OCI-M2 (cell line): ENCODE measurements at regions not wholly inside any gene's neighbourhood (a gene's known extent, or its start where the extent isn't known, plus 50 kb on each side); places are given as distances from the start of the nearest gene placed in this dataset.
A peak's percentile ranks its signal among the peaks of the same experiment; 100 is the strongest.

Experiments
- DNase-seq: peaks from one replicate; lab custom pipeline; 2025; ENCODE audit not compliant: unreplicated experiment; lab: John Stamatoyannopoulos, UW

DNA sequence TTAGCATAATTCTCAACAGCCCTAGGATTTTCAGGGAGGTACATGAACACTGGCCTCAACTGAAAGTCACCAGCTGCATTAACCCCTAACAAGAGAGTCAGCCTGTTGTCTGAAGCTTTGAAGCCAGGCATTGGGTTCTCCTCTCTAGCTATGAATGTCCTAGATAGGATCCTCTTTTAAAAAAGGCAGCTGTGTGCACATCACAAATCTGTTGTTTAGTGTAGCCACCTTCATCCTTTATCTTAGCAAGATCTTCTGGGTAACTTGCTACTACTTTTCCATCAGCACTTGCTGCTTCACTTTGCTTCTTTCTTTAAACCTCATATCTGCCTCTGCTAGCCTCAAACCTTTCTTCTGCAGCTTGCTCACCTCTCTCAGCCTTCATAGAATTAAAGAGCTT is 1692.1 kb downstream of the EFNB2 start:
- DNase-seq = no peak

DNA sequence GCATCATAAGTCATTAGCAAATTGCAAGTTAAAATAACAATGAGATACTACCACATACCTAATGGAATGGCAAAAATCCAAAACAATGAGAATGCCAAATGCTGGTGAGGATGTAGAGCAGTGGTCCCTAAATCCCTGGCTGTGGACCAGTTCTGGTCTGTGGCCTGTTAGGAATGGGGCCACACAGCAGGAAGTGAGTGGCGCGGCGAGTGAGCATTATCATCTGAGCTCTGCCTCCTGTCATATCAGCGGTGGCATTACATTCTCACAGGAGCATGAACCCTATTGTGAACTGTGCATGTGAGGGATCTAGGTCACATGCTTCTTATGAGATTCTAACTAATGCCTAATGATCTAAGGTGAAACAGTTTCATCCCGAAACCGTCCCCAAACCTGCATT is 1694.4 kb downstream of the EFNB2 start:
- no peak for DNase-seq

DNA sequence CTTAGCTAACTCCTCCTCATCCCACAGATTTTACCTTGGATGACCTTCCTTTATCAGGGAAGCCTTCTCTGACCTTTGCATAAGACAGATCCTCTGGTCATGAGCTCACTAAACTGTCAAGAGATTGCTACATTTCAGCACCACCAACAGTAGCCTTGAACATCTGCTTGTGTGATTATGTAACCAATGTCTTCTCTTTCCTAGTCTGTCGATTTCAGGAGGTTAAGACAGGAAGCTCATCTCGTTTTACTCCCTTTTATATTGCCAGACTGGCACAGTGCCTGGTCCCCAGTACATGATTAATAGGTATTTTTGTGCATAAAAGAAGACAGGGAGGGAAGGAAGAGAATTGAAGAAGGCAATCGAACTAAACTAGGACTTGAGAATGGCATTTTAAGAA is 1697.7 kb downstream of the EFNB2 start:
- no peak for DNase-seq

DNA sequence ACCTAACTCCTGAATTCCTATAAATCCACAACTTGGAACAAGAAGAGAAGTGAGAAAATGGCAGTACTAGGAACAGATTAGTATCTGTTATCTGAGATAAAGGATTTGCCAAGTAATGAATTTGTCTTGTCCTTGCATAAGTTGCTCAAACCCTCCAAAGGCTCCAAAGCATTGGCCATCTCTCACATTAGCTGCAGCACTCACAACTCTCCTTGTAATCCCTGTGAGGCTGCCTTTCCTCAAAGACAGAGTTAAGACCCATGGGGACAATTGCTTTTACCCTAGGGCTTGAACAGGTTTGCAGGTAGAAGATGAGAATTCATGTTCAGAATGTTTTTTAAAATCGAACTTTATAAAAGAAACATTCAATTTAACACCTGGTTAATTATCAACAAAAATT is 1702.2 kb downstream of the EFNB2 start:
- DNase-seq = no peak

DNA sequence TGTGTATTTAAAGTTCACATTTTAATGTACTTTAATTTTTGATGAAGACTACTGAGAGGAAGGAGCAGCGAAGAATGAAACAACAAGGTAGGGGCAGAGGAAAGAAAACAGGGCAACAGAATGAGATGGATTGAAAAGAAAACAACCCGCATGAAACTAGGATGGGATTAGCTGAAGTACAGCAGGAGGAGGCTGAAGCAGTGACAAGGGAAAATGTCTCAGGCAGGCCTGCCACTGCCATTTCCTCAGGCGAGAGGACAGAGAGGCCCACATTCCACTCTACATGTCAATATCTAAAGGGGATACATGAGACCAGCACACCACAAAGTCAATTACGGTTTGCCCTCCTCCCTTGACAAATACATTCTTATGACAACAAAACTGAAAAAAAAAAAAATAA is 1703.2 kb downstream of the EFNB2 start:
- no peak for DNase-seq

DNA sequence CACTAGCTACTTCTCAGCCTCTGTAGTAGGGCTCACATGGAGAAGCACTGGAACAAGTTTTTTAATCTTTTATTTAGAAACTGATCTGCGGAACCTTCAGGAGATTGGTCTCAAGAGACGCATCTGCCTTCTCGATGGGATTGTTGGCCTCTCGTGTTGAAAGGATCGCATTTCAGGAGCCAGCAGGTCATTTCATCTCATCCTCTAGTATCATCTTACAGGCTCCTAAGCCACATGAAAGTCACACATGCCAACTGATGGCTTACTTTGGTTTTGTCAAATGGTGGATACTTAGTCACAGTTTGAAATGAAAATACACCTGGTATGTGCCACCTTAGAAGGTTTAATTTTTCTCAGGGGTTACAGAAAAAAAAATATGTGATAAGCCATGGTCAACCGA is 1703.6 kb downstream of the EFNB2 start:
- no peak for DNase-seq

DNA sequence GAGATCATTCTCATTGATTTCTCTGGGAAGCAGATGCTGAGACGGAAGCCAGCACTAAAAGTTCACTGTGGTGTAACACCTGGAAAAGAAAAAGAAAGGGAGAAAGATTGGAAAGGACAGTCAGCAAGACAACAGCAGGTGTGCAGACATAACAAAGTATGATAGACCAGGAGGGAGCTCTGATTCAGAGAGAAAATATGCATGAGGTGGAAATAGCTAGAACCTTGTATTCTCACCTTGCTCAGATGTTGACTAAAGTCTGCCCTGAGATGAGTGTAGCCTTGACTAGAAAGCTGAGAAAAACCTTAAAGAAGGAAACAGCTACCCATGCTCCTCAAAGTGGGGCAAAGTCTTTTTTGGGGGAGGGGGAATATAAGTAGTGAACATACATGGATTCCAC is 1711.8 kb downstream of the EFNB2 start:
- no peak for DNase-seq

DNA sequence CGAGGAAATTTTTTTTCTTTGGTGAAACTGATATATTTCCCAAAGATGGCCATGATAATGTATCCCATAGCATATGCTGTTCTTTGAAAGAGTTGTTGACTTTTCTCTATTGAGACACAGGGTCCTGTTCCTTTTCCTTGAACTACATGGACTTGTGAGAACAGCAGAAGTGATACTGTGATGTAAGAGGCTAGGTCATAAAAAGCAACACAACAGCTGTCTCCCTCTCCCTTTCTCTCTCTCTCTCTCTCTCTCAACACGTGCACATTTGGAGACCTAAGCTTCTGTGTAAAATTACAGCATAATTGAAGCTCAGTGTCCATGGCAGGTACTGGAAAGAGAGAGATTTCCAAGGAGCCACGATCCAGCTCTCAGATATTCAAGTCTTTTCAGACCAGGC is 1712.4 kb downstream of the EFNB2 start:
- DNase-seq = no peak

DNA sequence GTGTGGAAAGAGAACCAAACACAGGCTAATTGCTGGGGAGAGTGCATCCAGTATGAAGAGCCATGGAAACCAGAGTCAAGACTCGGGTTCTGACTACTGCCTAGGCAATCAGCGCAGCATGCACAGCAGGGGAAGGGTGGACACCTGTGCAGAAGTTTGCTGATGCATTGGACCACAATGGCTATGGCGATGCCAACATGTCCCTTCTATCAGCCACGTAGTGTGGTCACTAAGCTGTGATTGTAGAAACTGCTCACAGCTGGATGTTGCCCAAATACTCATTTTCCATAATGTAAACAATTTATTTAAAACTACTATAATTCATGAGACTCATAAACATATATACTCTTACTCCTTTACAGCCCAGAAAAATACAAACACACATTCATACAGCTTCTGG is 1718.2 kb downstream of the EFNB2 start:
- no peak for DNase-seq

DNA sequence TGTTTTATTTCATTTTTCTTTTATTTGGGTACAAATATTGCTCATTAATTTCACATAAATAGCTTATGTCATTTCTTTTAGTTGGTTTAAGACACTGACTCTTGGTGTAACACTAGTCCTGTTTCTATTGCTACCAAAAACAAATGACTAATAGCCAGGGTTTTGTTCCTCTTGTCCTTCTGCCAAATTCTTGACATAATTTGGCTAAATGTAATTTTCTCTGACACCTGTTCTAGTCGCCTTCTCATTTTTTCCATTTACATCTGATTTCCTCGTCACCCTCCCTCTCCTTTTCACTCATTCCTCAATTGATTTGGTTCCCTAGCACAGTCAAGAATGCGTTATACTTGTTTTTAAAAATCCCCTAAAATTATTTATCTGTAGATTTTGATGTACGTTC is 1718.7 kb downstream of the EFNB2 start:
- DNase-seq = no peak

DNA sequence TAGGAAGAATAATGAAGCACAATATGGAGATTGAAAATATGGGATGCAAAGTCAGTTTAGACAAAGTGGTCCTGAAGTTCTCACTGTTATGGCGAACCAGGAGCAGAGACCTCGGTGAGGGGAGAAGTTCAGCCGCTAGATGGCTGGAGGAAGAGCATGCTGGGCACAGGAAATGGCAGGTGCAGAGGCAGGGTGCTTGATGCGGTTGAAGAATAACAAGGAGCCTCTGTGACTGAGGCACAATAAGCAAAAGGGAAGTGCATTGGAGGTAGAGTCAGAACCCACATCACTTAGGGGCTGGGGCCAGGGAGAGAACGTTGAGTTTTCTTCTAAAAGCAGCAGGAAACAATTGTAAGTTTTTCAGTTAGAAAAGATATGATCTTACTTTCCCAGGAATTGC is 1725.2 kb downstream of the EFNB2 start:
- no peak for DNase-seq

DNA sequence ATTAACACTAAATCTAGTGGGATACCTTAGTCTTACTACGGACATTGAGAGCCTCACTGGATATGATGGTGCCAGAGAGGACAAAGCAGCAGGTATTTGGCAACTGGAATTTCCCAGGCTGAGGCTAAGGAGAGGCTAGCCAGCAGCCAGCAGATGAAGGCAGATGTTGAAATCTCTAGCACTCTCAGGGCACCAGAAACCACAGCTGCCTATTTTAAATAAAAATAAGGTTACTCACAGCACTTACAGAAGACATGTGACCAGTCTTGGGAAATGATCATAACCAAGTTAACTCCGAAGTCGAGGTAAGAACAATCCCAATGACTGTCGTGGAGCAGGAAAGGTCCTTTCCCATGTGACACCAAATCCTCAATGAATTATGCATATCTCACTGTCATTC is 1726.0 kb downstream of the EFNB2 start:
- DNase-seq = no peak

DNA sequence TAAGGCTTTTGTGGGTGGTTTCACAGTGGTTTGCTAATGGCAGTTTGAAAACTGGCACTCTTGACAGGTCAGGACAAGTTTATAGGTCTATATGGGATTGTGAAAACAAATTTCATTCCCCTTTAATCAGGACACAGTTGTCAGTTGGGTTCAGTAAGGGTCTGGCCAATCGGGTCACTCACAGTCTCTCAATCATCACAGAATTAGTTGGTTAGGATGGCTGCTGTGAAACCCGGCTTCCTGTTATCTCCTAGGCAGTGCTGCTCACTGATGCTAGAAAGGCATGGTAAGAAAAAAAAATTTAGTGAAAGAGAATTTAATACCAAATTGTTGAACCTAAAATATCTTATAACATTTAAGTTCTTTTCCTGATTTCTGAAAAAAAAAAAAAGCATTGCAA is 1730.1 kb downstream of the EFNB2 start:
- no peak for DNase-seq

DNA sequence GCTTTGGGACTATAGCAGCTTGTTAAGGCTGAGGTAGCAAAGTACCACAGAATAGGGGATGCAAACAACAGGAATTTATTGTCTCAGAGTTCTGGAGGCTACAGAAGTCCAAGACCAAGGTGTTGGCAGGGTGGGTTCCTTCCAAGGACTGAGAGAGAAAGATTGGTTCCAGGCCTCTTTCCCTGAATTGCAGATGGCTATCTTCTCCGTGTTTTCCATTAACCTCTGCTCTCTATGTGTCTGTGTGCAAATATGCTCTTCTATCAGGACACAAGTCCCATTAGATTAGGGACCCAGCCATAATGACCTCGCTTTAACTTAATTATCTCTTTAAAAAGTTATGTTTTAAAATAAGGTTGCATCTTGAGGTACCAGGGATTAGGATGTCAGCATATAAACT is 1732.9 kb upstream of the SLC10A2 start:
- DNase-seq = no peak

DNA sequence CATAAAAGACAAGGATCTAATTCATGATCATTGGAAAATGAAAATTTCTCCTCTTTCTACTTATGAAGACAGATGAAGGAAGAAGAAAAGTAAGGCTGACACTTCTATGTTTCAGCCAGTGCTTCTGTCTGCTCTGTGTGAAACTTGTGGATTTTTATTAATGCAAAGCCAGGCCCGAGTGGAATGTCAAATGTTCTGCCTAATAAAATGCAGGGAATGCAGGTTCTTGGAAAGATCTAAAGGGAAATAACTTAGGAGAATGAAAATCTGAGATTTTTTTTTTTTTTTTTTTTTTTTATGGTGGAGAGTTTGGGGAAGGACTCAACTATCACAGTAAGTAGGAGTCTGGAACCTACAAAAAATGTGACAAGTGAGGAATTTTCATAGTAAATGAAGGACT is 1732.3 kb upstream of the SLC10A2 start:
- no peak for DNase-seq

DNA sequence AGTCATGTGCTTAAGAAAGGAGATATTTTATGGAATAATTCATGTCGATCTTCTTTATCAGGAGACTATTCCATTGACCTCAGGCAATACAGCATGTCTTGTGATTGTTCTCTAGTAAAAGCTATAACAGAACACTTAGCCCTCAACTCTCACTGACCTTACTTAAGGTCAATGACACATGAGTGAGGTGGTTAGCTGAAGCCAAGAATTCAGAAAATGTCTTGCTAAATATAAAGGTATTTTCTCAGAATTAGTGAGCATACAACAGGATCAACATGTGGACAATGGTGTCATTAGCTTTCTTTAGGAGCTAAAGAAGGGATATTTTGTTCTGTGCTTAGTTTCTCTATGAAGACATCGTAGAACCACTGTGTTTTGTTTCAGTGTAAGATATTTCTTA is 1730.4 kb upstream of the SLC10A2 start:
- no peak for DNase-seq

DNA sequence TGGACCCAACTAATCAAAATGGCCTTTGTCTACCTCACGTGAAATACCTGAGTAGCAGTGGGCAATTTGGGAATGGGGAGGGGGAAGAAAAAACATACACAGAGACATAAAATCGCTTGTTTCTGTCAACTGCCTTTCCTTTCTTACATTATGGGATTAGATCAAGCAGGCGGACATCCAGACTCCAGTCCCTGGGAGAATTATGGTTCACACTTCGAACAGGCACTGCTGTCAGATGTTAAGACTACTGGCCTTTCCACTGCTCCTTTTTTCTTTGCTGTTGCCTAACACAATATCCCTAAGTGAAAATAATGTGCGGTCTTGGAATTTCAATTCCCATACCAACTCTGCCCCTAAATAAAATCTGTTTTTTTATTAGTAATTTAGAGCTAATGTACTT is 1719.7 kb upstream of the SLC10A2 start:
- no peak for DNase-seq

DNA sequence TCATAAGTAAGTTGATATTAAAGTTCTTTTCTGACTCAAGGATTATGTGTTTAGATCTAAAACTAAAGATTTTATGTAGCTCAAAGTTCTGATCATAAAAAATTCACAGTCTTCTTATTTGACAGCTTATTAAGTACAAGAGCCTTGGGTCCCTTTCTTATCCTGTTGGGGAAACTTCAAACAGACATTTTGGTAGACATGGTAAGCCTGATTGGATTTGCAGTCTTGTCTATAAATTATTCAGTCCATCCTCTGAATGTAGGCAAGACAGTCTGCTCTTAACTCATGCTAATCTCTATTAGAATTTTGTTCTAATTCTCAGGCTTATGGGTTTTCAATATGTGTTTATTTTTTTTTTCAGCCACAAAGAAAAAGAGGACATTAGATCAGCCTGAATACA is 1718.7 kb upstream of the SLC10A2 start:
- no peak for DNase-seq

DNA sequence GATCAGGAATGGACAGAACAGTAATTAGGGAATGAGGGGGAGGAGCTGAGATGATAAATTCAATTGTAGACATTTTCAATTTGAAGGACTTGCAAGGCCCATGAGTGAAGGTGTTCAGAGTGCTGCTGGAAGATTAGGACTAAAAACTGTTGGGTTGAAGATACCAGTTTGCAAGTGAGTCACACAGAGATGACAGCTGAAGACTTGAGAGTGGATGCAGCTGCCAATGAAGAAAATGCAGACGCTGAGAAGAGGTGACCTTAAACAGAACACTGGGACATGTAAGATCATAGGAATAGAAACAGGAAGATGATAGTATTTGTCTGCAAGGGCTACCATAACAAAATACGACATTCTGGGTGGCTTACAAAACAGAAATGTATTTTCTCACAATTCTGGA is 1716.5 kb upstream of the SLC10A2 start:
- DNase-seq = no peak

DNA sequence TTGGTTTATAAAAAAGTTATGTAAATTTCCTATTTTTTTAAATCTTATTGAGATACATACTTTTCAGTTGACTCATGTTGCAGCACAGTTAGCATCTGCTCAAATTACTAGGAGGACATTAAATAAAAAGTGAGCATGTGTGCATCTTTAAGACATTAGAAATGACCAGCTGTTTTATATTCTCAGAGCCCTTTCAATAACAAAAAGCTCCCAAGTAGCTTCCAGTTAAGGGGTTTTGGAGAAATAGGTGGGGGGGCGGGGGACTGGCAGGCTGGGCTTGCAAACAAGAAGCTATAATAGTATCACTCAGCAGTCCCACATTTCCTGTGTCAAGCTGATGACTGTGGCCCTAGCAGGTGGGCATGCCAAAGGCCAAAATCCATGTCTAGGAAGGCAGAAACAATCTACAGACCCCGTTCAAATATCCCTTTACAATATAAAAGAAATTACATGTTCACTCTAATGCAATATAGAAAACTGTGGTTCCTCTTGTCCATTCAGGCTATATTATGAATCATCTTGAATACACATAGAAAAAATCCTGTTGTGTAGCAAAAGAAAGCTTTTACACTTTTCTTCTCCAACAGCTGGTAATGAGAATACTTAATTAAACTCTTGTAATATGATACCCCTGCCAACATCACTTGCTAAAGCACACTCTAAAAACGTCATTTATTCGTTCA is 1713.2 kb upstream of the SLC10A2 start:
- no peak for DNase-seq

DNA sequence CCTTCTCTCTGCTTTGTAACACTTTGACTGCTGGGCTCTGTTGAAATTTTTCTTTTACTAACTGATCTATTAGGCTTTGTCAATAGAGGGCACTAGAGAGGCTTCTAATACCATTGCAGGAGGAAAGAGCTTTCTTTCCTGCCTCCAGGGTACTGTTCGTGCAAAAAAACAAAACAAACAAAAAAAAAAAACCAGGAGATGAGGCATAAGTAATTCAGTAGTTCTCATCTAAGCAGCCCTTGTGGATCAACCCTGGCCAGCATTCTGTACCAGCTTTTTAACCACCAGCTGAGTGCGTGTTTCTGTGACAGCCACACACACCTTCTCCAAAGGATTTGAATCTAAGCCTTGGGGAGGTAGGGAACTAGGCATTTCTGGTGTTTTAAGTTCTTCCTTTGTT is 1707.6 kb upstream of the SLC10A2 start:
- peak; percentile 9 for DNase-seq

DNA sequence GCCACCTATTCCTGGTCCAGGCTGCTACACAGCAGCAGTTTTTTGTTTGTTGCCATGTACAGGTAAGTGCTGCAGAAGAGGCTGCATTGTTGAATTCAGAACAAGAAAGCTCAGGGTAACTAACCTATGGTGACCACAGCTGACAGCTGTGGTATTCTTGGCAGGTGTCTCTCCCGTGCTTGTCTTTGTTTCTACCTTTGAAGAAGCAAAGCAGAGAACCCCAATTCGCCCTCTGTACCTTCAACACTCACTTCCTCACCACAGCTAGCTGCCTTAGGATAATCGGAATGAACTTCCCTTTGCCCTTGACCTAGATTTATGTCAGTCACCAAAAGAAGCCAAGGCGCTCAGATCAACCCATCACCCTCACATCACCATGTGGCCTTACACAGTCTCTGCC is 1703.3 kb upstream of the SLC10A2 start:
- DNase-seq = no peak

DNA sequence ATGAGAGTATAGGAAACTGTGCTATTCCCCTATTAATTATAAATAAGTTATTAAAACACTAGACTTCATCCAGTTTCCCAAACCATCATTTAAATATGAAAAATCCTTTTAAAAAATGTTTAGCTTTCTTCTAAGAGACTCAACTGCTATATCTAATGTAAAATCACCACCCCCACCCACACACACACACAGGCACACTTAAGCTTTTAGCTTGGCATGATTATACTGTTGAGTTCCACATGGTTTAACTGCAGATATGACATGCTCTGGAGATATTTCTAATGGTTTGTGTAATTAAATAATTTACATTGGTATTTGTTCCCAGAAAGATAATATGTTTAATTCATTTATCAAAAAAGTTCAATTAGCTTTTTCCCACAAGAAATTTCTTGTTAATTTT is 1700.1 kb upstream of the SLC10A2 start:
- no peak for DNase-seq

DNA sequence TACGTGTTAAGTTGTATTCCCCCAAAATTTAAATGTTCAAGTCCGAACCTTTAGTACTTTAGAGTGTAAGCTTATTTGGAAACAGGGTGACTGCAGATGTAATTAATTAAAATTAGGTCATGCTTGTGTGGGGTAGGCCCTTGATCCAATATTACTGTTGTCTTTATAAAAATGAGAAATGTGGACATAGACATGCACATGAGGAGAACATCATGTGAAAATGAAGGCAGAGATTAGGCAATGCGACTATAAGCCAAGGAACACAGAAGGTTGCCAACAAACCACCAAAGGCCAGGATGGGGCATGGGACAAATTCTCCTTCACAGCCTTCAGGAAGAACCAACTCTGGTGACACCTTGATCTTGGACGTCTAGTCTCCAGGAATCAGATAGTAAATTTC is 1698.4 kb upstream of the SLC10A2 start:
- no peak for DNase-seq
